ENCODE measurements at regions not wholly inside any gene's neighbourhood (a gene's known extent, or its start where the extent isn't known, plus 50 kb on each side); places are given as distances from the start of the nearest gene placed in this dataset.

GRCh38 chr4:63085091-63085490, 1324.2 kb downstream of the TECRL start:
- H3K18ac ChIP-seq (ENCODE audit: insufficient read length, low read depth, low read length): no peak overlapping the region
- H2BK5ac ChIP-seq (ENCODE audit: insufficient read length, low read length): no peak overlapping the region
- no peak overlapping the region for H2BK15ac ChIP-seq (ENCODE audit: low read depth, low read length)
- H3K79me1 ChIP-seq (ENCODE audit: insufficient read depth, low read depth, low read length, poor library complexity, severe bottlenecking): no peaks in the 10 kb centered on the region
- H3K36me3 Mint-ChIP-seq (ENCODE audit: insufficient read depth in 1 of 3, low read depth in 3 of 3): no peaks in the 10 kb centered on the region; a peak in 1 of 7 replicates
- no peak overlapping the region for H3K23ac ChIP-seq (ENCODE audit: insufficient read length, low read depth, low read length)
- no peak overlapping the region for H3K4me3 Mint-ChIP-seq
- H3K4me1 ChIP-seq (ENCODE audit: insufficient read depth, low read length): no peaks in the 10 kb centered on the region
- H3K9ac ChIP-seq (ENCODE audit: extremely low read depth, insufficient read length, low read length): no peak overlapping the region
- DNase-seq: no peak
- H3K4me1 Mint-ChIP-seq: peaks cover 2 to 6% of the 10 kb centered on the region in 2 experiments
- no peak overlapping the region for H3K4ac ChIP-seq (ENCODE audit: low read depth, low read length)
- no peak overlapping the region for H4K8ac ChIP-seq (replicated peaks; ENCODE audit: insufficient read length, low read depth, low read length)
- no peaks in the 10 kb centered on the region for H3K23me2 ChIP-seq (ENCODE audit: insufficient read length, low read depth, low read length, poor library complexity, severe bottlenecking)
- no peak overlapping the region for H2AK5ac ChIP-seq (ENCODE audit: insufficient read length, low read length)
- H3K9me3 ChIP-seq (ENCODE audit: control insufficient read depth, low read depth, low read length): no peaks in the 10 kb centered on the region
- no peak overlapping the region for H3K4me2 ChIP-seq (ENCODE audit: insufficient read depth, insufficient read length, low read length)
- H3K14ac ChIP-seq (ENCODE audit: insufficient read depth, low read length): no peak overlapping the region
- no peak overlapping the region for H2AFZ ChIP-seq (ENCODE audit: low read length)
- H3K27ac Mint-ChIP-seq: no peak overlapping the region; a peak in 1 of 7 replicates
- H4K91ac ChIP-seq (ENCODE audit: insufficient read length, low read depth, low read length): no peak overlapping the region
- WGBS (ENCODE audit: extremely low coverage, insufficient read length, low lambda C conversion rate): no CpG with 5 or more reads among the region's 1 CpG
- no peaks in the 10 kb centered on the region for H3K27me3 ChIP-seq (ENCODE audit: insufficient read depth, low read length)
- TF ChIP-seq CTCF (conservative IDR thresholded peaks at IDR 0.05): no peak
- no peaks in the 10 kb centered on the region for H4K20me1 ChIP-seq (ENCODE audit: control insufficient read depth, insufficient read depth, insufficient read length)
- H3K27ac ChIP-seq (ENCODE audit: insufficient read length, low read depth, low read length): no peak overlapping the region
- H3K56ac ChIP-seq (ENCODE audit: insufficient read length, low read depth, low read length): no peak overlapping the region
- no peak overlapping the region for H2BK120ac ChIP-seq (ENCODE audit: low read depth, low read length, poor library complexity, severe bottlenecking)
- H4K5ac ChIP-seq (ENCODE audit: insufficient read length, low read depth, low read length): no peak overlapping the region
- no peaks in the 10 kb centered on the region for H3K27me3 Mint-ChIP-seq (ENCODE audit: low read depth)
- no peaks in the 10 kb centered on the region; a peak in 1 of 5 replicates for H3K9me3 Mint-ChIP-seq
- H3K79me2 ChIP-seq (ENCODE audit: insufficient read depth, low read length): no peaks in the 10 kb centered on the region
- no peak overlapping the region for H3T11ph ChIP-seq (ENCODE audit: low read length)
- no peak overlapping the region for H2BK20ac ChIP-seq (ENCODE audit: low read depth, low read length, poor library complexity, severe bottlenecking)
- no peak overlapping the region for H2BK12ac ChIP-seq (ENCODE audit: insufficient read length, low read depth, low read length)

Data from H9 (cell line).